ENCODE measurements at regions not wholly inside any gene's neighbourhood (a gene's known extent, or its start where the extent isn't known, plus 50 kb on each side); places are given as distances from the start of the nearest gene placed in this dataset.

- H3K27ac ChIP-seq = no peak overlapping the region
- TF ChIP-seq ZFX (IDR thresholded peaks at IDR 0.05; ENCODE audit: borderline replicate concordance) = no peak
- no peak for TF ChIP-seq CTCF (IDR thresholded peaks at IDR 0.05)
These were observed 213.6 kb downstream of the CDC14C start for GRCh38 chr7:49137978-49138377.

- no peak overlapping the region for H3K27ac ChIP-seq
- TF ChIP-seq ZFX (IDR thresholded peaks at IDR 0.05; ENCODE audit: borderline replicate concordance) = no peak
- TF ChIP-seq CTCF (IDR thresholded peaks at IDR 0.05) = no peak
These were observed 226.1 kb downstream of the CDC14C start for GRCh38 chr7:49150486-49150885.

- no peak overlapping the region for H3K27ac ChIP-seq
- no peak for TF ChIP-seq CTCF (IDR thresholded peaks at IDR 0.05)
- TF ChIP-seq ZFX (IDR thresholded peaks at IDR 0.05; ENCODE audit: borderline replicate concordance) = no peak
These were observed 226.8 kb downstream of the CDC14C start for GRCh38 chr7:49151146-49151545.

GRCh38 chr7:49158321-49158720 lies 234.0 kb downstream of the CDC14C start:
- TF ChIP-seq CTCF (IDR thresholded peaks at IDR 0.05) = no peak
- no peak for TF ChIP-seq ZFX (IDR thresholded peaks at IDR 0.05; ENCODE audit: borderline replicate concordance)

GRCh38 chr7:49159536-49159935 lies 235.2 kb downstream of the CDC14C start:
- H3K27ac ChIP-seq = no peak overlapping the region
- no peak for TF ChIP-seq ZFX (IDR thresholded peaks at IDR 0.05; ENCODE audit: borderline replicate concordance)
- TF ChIP-seq CTCF (IDR thresholded peaks at IDR 0.05) = no peak

More at GRCh38 chr7:49158321-49158720, 234.0 kb downstream of the CDC14C start:
- H3K27ac ChIP-seq = no peak overlapping the region

GRCh38 chr7:49166441-49166840 lies 242.1 kb downstream of the CDC14C start:
- peak; percentile 58 for TF ChIP-seq CTCF (IDR thresholded peaks at IDR 0.05)
- TF ChIP-seq ZFX (IDR thresholded peaks at IDR 0.05; ENCODE audit: borderline replicate concordance) = no peak
- no peak overlapping the region for H3K27ac ChIP-seq

GRCh38 chr7:49172639-49173038 lies 248.3 kb downstream of the CDC14C start:
- TF ChIP-seq CTCF (IDR thresholded peaks at IDR 0.05) (no peak), ZFX (IDR thresholded peaks at IDR 0.05; ENCODE audit: borderline replicate concordance) (no peak)
- H3K27ac ChIP-seq = no peak overlapping the region

Data from 22Rv1 (cell line).